Hepatocyte (in vitro differentiated cells): ENCODE measurements at regions not wholly inside any gene's neighbourhood (a gene's known extent, or its start where the extent isn't known, plus 50 kb on each side); places are given as distances from the start of the nearest gene placed in this dataset.

Source experiments
- DNase-seq: peaks from one replicate; pipeline ENCODE4 v3.0.0-alpha.2; 2016; ENCODE audit warnings: low spot score
- H2AFZ ChIP-seq: fragments of 200-600 bp; sonication (generic); 2 replicates; pipeline ENCODE4 v1.6.0; 2016; ENCODE audit warnings: antibody characterized with exemption, mild to moderate bottlenecking
- H3K27ac ChIP-seq: fragments of 200-600 bp; sonication (generic); 2 replicates; pipeline ENCODE4 v1.5.1; 2016; ENCODE audit warnings: mild to moderate bottlenecking
- H3K27me3 ChIP-seq: fragments of 200-600 bp; sonication (generic); 2 replicates; pipeline ENCODE4 v1.6.1; 2016
- H3K36me3 ChIP-seq: fragments of 200-600 bp; sonication (generic); replicated peaks from 2 replicates; pipeline ENCODE4 v1.5.1; 2016; ENCODE audit warnings: low read depth; ENCODE audit not compliant: insufficient read depth
- H3K4me1 ChIP-seq: fragments of 200-600 bp; sonication (generic); 2 replicates; pipeline ENCODE4 v1.5.1; 2016; ENCODE audit warnings: mild to moderate bottlenecking, moderate library complexity; ENCODE audit not compliant: insufficient read depth
- H3K4me2 ChIP-seq: fragments of 200-600 bp; sonication (generic); 2 replicates; pipeline ENCODE4 v1.6.0; 2016
- H3K4me3 ChIP-seq: fragments of 200-600 bp; sonication (generic); 2 replicates; pipeline ENCODE4 v1.5.1; 2016; ENCODE audit warnings: mild to moderate bottlenecking
- H3K79me2 ChIP-seq: fragments of 200-600 bp; sonication (generic); 2 replicates; pipeline ENCODE4 v1.6.0; 2017; ENCODE audit warnings: mild to moderate bottlenecking
- H3K9me2 ChIP-seq: fragments of 200-600 bp; sonication (generic); replicated peaks from 2 replicates; pipeline ENCODE4 v1.6.0; 2017; ENCODE audit warnings: mild to moderate bottlenecking; ENCODE audit not compliant: insufficient read depth
- H3K9me3 ChIP-seq: fragments of 200-600 bp; sonication (generic); 2 replicates; pipeline ENCODE4 v1.5.1; 2016; ENCODE audit warnings: low read depth, mild to moderate bottlenecking
- H4K20me1 ChIP-seq: fragments of 200-600 bp; sonication (generic); 2 replicates; pipeline ENCODE4 v1.6.0; 2016; ENCODE audit warnings: mild to moderate bottlenecking; ENCODE audit not compliant: insufficient read depth, poor library complexity, severe bottlenecking
- CTCF ChIP-seq: fragments of 200-600 bp; sonication (generic); IDR thresholded peaks from 2 replicates; pipeline ENCODE4 v1.5.1; 2016; ENCODE audit warnings: antibody characterized with exemption, mild to moderate bottlenecking; ENCODE audit not compliant: poor library complexity
- EZH2 ChIP-seq: fragments of 200-600 bp; sonication (generic); IDR thresholded peaks from 2 replicates; pipeline ENCODE4 v1.6.1; 2016; ENCODE audit warnings: antibody characterized with exemption, mild to moderate bottlenecking, borderline replicate concordance
- EZH2phosphoT487 ChIP-seq: fragments of 200-600 bp; sonication (generic); IDR thresholded peaks from one replicate; pipeline ENCODE4 v1.6.1; 2018; ENCODE audit warnings: antibody characterized with exemption, mild to moderate bottlenecking, low read depth, moderate library complexity; ENCODE audit not compliant: unreplicated experiment, severe bottlenecking
- WGBS: methylation state at CpG from one replicate; pipeline ENCODE4 v1.1.6; 2016; ENCODE audit warnings: low lambda C conversion rate; ENCODE audit errors: missing lambda C conversion rate; 5-methylcytosine and 5-hydroxymethylcytosine counted together

- Histone ChIP-seq H3K79me2 (no peaks in the 10 kb centered on the region), H2AFZ (no peak overlapping the region), H4K20me1 (no peaks in the 10 kb centered on the region), H3K27ac (no peak overlapping the region), H3K4me3 (no peak overlapping the region), H3K9me3 (no peaks in the 10 kb centered on the region), H3K36me3 (no peaks in the 10 kb centered on the region), H3K9me2 (no peaks in the 10 kb centered on the region), H3K27me3 (no peaks in the 10 kb centered on the region), H3K4me2 (no peak overlapping the region), H3K4me1 (no peaks in the 10 kb centered on the region)
- TF ChIP-seq EZH2phosphoT487 (no peak), EZH2 (no peak), CTCF (no peak)
- DNase-seq = no peak
- 92% methylated on average over 5 of the region's 5 CpGs for WGBS
These were observed 557.9 kb upstream of the NCAM2 start for GRCh38 chr21:20440338-20440737.

GRCh38 chr21:20443558-20444155 is 554.6 kb upstream of the NCAM2 start:
- WGBS = 66% methylated on average over 13 of the region's 13 CpGs
- no peaks in the 10 kb centered on the region for H3K9me2 ChIP-seq
- TF ChIP-seq EZH2phosphoT487 = no peak
- TF ChIP-seq CTCF = peak; percentile 55

GRCh38 chr21:20445971-20446370 is 552.2 kb upstream of the NCAM2 start:
- 90% methylated on average over 2 of the region's 2 CpGs for WGBS
- H2AFZ ChIP-seq = no peak overlapping the region
- H4K20me1 ChIP-seq = no peaks in the 10 kb centered on the region
- no peaks in the 10 kb centered on the region for H3K4me1 ChIP-seq
- H3K4me2 ChIP-seq = no peak overlapping the region
- no peaks in the 10 kb centered on the region for H3K9me3 ChIP-seq
- H3K27ac ChIP-seq = no peak overlapping the region
- no peaks in the 10 kb centered on the region for H3K79me2 ChIP-seq
- H3K36me3 ChIP-seq = no peaks in the 10 kb centered on the region
- no peak for TF ChIP-seq EZH2phosphoT487
- TF ChIP-seq CTCF = no peak
- TF ChIP-seq EZH2 = no peak
- no peaks in the 10 kb centered on the region for H3K27me3 ChIP-seq
- no peaks in the 10 kb centered on the region for H3K9me2 ChIP-seq
- no peak overlapping the region for H3K4me3 ChIP-seq
- DNase-seq = no peak

More at GRCh38 chr21:20443558-20444155, 554.6 kb upstream of the NCAM2 start:
- Histone ChIP-seq H3K36me3 (no peaks in the 10 kb centered on the region), H3K79me2 (no peaks in the 10 kb centered on the region), H3K27ac (no peak overlapping the region), H3K4me1 (no peaks in the 10 kb centered on the region), H2AFZ (no peak overlapping the region), H3K4me3 (no peak overlapping the region), H3K4me2 (no peak overlapping the region), H4K20me1 (no peaks in the 10 kb centered on the region), H3K27me3 (no peaks in the 10 kb centered on the region), H3K9me3 (no peaks in the 10 kb centered on the region)
- DNase-seq = peak; percentile 58

- Histone ChIP-seq H3K4me3 (no peak overlapping the region), H3K9me3 (no peaks in the 10 kb centered on the region), H3K27me3 (no peaks in the 10 kb centered on the region), H2AFZ (no peak overlapping the region), H3K4me2 (no peak overlapping the region), H3K36me3 (no peaks in the 10 kb centered on the region), H3K4me1 (no peaks in the 10 kb centered on the region), H3K9me2 (no peaks in the 10 kb centered on the region), H3K27ac (no peak overlapping the region), H3K79me2 (no peaks in the 10 kb centered on the region), H4K20me1 (no peaks in the 10 kb centered on the region)
- WGBS = 67% methylated on average over 2 of the region's 2 CpGs
- no peak for DNase-seq
- TF ChIP-seq EZH2 (no peak), CTCF (no peak), EZH2phosphoT487 (no peak)
These were observed 547.2 kb upstream of the NCAM2 start for GRCh38 chr21:20451046-20451445.
